Left lung (tissue), 4 donors: ENCODE measurements at regions not wholly inside any gene's neighbourhood (a gene's known extent, or its start where the extent isn't known, plus 50 kb on each side); places are given as distances from the start of the nearest gene placed in this dataset.

Source experiments
- ATAC-seq: fragments of 200-7000 bp; cut with Tn5 transposase; one replicate; pipeline ENCODE4 v1.9.1; 2020; ENCODE audit warnings: moderate library complexity
- DNase-seq, 4 donors: peaks; one replicate each; pipeline ENCODE4 v3.0.0-alpha.2; 2013 to 2020
- H3K27ac ChIP-seq, 2 donors: fragments of 200-600 bp; sonication (generic) in 1 of 2; one replicate each; pipeline versions ENCODE4 v1.5.0 to v1.8.0; 2020 to 2021
- H3K27me3 ChIP-seq, 2 donors: fragments of 200-600 bp; sonication (generic) in 1 of 2; one replicate each; pipeline versions ENCODE4 v1.5.0 to v1.8.0; 2020 to 2021
- H3K36me3 ChIP-seq, 2 donors: fragments of 200-600 bp; sonication (generic) in 1 of 2; one replicate each; pipeline versions ENCODE4 v1.5.0 to v1.8.0; 2020 to 2021
- H3K4me1 ChIP-seq, 2 donors: fragments of 200-600 bp; one replicate each; pipeline ENCODE4 v1.8.0; 2021
- H3K4me3 ChIP-seq, 2 donors: fragments of 200-600 bp; sonication (generic) in 1 of 2; one replicate each; pipeline versions ENCODE4 v1.5.0 to v1.8.0; 2020 to 2021; ENCODE audit warnings: mild to moderate bottlenecking in 1 of 2
- H3K9me3 ChIP-seq, 2 donors: fragments of 200-600 bp; sonication (generic) in 1 of 2; one replicate each; pipeline versions ENCODE4 v1.5.0 to v1.8.0; 2020 to 2021
- intact Hi-C, 2 donors: fragments of 100-400 bp; cut with DNase I; formaldehyde crosslinking; loops; one replicate each; pipeline versions ENCODE4 v1.11.2 to v1.14.2; 2022
- TF ChIP-seq, protein P1 (sequence below), 2 donors: fragments of 200-600 bp; sonication (generic) in 1 of 2; IDR thresholded peaks; one replicate each; pipeline versions ENCODE4 v1.5.0 to v1.8.0; 2021; ENCODE audit warnings: antibody characterized with exemption in 2 of 2
- donor health status: DM: no; HTN: yes; CAD: no.
- donor health status: DM: no; HTN: no; CAD: no.

DNA sequence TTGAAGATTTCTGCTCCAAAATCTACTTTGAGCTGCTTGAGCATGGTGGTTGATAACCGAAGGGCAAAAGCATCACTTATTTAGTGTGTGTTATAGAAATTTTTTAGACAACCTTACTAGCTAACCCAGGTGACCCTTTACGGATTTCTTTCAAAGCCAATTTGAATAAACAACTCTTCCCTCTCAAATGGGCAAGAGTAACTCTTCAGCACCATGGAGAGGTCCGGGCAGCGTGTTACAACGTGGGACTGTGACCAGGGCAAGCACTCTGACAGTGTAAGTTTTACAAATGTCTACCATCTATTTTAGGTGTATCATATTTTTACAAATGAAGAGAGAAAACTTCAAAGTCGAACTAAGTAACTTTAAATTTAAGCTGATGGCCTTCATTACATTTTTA, 471.8 kb downstream of the MFSD1 start:
- Histone ChIP-seq H3K4me3 (no peak overlapping the region), H3K4me1 (no peaks in the 10 kb centered on the region), H3K9me3 (no peaks in the 10 kb centered on the region), H3K27ac (no peak overlapping the region), H3K27me3 (no peaks in the 10 kb centered on the region), H3K36me3 (no peaks in the 10 kb centered on the region)
- TF ChIP-seq, protein P1, sequence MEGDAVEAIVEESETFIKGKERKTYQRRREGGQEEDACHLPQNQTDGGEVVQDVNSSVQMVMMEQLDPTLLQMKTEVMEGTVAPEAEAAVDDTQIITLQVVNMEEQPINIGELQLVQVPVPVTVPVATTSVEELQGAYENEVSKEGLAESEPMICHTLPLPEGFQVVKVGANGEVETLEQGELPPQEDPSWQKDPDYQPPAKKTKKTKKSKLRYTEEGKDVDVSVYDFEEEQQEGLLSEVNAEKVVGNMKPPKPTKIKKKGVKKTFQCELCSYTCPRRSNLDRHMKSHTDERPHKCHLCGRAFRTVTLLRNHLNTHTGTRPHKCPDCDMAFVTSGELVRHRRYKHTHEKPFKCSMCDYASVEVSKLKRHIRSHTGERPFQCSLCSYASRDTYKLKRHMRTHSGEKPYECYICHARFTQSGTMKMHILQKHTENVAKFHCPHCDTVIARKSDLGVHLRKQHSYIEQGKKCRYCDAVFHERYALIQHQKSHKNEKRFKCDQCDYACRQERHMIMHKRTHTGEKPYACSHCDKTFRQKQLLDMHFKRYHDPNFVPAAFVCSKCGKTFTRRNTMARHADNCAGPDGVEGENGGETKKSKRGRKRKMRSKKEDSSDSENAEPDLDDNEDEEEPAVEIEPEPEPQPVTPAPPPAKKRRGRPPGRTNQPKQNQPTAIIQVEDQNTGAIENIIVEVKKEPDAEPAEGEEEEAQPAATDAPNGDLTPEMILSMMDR (IDR thresholded peaks at IDR 0.05), result no peak
- ATAC-seq (peak; percentile 78), DNase-seq (peak in 2 of 4 donors; percentile 32 to 43)
- intact Hi-C loops, result no loop called here

DNA sequence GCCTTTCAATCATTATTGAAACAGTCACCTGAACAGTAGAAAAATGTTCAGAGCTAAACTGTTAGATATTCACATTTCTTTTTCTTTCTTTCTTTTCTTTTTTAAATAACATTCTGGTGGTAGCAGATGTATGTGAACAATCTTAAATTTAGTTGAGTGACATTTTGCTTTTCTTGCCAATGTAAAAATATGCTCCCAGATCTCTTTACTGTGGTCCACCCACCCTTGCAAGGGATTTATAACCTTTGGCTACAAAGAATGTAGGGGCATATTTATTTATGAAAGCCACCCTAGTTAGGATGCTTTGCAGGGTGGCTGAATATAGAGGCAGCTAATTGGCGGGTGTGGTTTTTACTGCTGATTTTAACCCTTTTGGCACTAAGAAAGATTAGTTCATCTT, 473.9 kb downstream of the MFSD1 start:
- DNase-seq (no peak), ATAC-seq (no peak)
- TF ChIP-seq, protein P1 (IDR thresholded peaks at IDR 0.05), result no peak
- H3K36me3 ChIP-seq, result no peaks in the 10 kb centered on the region
- intact Hi-C loops, result no loop called here
- H3K27me3 ChIP-seq, result no peaks in the 10 kb centered on the region
- H3K4me1 ChIP-seq, result no peaks in the 10 kb centered on the region
- no peak overlapping the region for H3K4me3 ChIP-seq
- H3K27ac ChIP-seq, result no peak overlapping the region
- no peaks in the 10 kb centered on the region for H3K9me3 ChIP-seq

DNA sequence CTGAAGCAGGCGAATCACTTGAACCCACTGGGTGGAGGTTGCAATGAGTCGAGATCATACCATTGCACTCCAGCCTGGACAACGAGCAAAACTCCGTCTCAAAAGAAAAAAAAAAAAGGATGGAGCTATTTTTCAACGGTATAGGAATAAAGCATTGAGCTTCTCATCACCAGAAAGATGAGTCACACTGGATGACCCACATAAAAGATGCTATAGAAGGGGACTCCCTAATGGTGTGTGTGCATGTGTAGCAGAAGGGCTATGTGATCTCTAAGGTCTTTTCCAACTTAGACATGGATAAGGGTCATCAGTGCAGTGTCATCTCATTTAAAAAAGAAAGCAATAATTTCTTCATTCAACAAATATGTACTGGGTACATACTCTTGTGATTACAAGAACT, 476.0 kb downstream of the MFSD1 start:
- Histone ChIP-seq H3K4me3 (no peak overlapping the region), H3K36me3 (no peaks in the 10 kb centered on the region), H3K27me3 (no peaks in the 10 kb centered on the region), H3K4me1 (no peaks in the 10 kb centered on the region), H3K27ac (no peak overlapping the region), H3K9me3 (no peaks in the 10 kb centered on the region)
- TF ChIP-seq, protein P1 (IDR thresholded peaks at IDR 0.05), result no peak
- DNase-seq (no peak), ATAC-seq (no peak)
- intact Hi-C loops, result no loop called here

DNA sequence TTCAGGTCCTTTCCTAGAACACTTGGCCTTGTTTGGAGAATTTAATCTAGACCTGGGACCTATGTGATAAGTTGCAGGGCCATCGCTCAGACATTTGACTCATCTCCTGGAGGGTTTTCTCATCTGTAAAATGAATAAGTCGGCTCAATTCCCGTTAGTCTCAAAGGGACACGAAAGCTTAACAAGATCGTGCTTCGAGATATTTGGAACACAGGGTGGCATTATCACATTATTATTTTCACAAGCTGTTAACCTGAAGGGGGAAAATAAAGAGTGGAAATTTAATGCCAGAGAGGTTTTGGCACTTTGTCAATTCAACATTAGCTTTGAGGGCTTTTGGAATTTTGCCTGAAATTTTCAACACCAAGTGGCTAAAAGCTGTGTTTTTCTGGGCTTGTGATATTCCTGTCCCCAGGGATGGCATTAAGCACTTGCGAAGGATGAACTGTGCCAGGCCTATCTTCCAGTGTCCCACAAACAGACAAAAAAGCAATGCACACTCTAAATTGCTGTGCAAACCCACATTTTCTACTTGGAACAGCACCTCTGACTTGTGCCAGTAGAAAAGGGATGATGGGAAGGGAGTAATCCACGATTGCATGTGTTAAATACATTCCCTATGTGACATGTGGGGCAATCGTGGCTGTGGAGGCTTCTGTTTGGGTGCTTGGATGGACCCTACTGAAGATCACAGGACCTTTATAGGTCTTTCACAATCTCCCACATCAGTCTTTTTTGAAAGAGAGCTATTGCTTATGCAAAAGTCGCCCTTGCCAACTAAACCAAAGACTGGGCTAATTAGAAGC, 478.7 kb downstream of the MFSD1 start:
- ATAC-seq (no peak), DNase-seq (peak in 1 of 4 donors; percentile 12)
- Histone ChIP-seq H3K36me3 (no peaks in the 10 kb centered on the region), H3K4me1 (no peaks in the 10 kb centered on the region), H3K9me3 (no peaks in the 10 kb centered on the region), H3K4me3 (no peak overlapping the region), H3K27ac (no peak overlapping the region), H3K27me3 (no peaks in the 10 kb centered on the region)
- TF ChIP-seq, protein P1 (IDR thresholded peaks at IDR 0.05), result no peak
- intact Hi-C loops, result no loop called here

DNA sequence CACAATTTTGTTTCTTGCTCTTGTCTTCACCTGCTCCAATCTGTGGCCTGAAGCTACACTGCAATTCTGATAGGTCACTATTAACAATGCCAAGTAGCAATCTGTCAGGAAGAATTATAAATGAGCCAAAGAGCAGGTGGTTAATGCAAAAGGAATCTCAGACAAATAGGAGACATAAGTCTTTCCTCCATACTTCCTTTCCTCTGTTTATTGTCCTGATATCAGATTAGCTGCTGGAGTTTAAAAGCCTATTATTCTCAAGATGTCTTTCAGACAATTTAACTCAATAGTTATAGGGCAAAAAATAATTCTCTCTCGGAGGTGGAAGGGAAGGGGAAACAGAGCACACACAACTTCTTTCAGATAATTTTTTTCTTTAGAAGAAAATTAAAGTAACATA, 491.6 kb downstream of the MFSD1 start:
- no peaks in the 10 kb centered on the region for H3K36me3 ChIP-seq
- intact Hi-C loops, result no loop called here
- no peak for ATAC-seq
- H3K4me3 ChIP-seq, result no peak overlapping the region
- TF ChIP-seq, protein P1 (IDR thresholded peaks at IDR 0.05), result no peak
- H3K4me1 ChIP-seq, result no peaks in the 10 kb centered on the region
- H3K9me3 ChIP-seq, result no peaks in the 10 kb centered on the region
- no peak for DNase-seq
- no peak overlapping the region for H3K27ac ChIP-seq
- H3K27me3 ChIP-seq, result no peaks in the 10 kb centered on the region
